ENCODE measurements at regions not wholly inside any gene's neighbourhood (a gene's known extent, or its start where the extent isn't known, plus 50 kb on each side); places are given as distances from the start of the nearest gene placed in this dataset.

DNA sequence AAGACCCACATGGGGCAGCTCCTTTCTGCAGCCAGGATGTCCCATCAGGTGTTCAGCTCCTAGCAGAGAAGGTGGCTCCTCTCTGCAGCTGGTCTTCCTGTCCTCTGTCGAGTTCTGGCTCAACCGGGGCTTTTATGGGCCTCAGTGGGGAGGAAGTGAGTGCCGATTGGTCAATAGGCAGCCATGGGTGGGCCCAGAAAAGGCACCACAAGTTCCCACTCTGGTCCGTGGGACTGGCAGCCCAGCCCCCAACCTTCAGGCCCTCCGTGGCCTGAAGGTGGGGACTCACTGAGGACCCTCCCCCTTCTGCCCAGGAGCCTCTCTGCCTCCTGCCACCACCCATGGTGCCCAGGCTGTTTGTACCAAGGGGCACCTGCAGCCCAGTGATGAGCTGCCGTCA is 161.7 kb upstream of the DUSP10 start:
- DNase-seq (ENCODE audit: low read depth in 4 of 4, low spot score in 3 of 4), result no peak

DNA sequence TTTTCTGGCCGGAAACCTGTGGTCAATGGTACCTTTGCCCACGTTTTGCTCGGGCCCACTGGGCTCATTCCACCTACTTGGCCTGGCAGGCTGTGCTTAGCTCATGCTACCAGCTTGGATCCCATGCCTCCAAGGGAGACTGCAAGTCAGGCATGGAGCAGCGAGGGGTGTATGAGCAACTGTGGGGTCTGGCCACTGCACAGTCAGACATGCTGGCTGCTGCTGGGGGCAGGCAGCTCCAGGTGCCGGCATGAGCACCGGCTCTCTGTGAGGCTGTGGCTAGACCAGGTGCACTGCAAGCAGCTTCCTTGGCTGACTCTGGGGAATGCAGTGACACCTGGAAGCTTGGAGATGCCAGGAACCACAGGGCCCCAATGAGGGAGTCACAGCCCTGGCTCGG is 161.1 kb upstream of the DUSP10 start:
- no peak for DNase-seq (ENCODE audit: low read depth in 4 of 4, low spot score in 3 of 4)

DNA sequence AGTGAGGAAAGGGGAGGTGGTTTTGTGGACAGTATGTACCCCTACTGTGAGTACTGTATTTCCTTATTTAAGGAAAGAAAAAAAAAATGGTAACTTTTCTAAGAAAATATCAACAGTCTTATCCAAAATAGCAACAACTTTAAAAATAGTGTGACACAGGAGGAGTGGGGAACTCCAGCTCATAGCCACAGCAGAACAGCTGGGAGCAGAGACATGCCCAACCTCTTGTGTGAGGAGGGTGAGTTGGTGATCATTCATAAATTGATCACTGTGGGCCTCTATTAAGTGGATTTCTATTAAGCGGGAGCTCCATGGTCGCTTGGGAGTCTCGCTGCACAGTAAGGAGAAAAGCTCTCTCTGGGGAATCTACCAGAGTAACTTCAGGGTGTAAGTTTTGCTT is 158.8 kb upstream of the DUSP10 start:
- DNase-seq (ENCODE audit: low read depth in 4 of 4, low spot score in 3 of 4), result no peak

DNA sequence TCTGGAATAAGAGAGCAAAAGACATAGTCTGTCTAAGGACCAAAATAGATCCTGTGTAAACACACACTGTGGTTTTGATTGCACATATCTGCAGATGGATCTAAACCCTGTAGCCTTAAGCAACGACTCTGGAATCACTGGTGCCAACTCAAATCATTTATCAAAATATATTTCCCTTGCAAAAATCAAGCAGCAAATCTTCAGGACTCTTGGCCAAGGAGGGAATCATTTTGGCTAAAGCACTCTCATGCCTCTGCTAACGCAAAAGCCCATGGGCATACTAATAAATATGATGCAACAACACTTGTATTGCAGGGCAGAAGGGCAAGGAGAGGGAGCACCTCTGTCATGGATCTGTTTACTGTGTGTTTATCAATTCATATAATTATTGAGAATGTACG is 155.4 kb upstream of the DUSP10 start:
- DNase-seq (ENCODE audit: low read depth in 4 of 4, low spot score in 3 of 4), result no peak

DNA sequence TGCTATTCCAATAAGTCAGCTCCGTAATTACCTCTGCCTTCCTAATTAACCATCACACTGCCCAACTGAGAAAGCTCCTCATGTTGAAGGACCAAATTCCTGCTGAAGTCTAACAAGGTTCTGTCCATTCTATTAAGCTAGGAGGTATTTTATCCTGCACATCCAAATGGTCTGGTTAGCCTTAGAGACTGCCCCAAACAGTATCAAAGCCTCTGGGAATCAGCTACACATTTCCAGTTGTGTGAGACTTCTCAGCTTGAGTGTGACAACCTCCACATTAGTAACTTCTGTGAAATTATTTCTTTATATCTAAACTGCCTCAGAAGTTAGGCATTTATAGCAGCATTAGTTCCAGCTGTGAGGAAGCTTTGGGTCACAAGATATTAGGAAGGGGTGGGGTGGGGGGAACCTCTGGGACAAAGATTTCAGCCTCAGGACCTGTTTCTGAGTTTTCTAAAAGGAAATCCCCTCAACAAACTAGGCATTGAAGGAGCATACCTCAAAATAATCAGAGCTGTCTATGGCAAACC is 150.5 kb upstream of the DUSP10 start:
- DNase-seq (ENCODE audit: low read depth in 4 of 4, low spot score in 3 of 4), result no peak

DNA sequence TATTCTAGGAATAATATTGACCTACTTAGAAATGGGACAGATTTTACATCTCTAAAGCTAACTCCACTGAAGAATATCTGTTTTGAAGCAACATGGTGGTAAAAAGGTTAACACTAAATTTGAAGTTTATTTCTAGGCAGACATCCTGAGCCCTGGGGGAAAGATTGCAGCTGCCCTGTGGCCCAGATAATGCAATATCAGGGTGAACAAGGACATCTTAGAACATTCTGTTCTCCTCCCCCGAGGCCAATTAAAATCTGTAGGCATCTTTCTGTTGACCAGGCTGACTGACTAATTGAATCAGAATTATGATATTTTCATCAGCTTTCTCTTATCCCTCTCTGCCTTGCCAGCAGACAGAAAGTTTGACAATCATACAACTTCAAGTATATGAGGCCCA is 149.8 kb upstream of the DUSP10 start:
- DNase-seq (ENCODE audit: low read depth in 4 of 4, low spot score in 3 of 4), result no peak

DNA sequence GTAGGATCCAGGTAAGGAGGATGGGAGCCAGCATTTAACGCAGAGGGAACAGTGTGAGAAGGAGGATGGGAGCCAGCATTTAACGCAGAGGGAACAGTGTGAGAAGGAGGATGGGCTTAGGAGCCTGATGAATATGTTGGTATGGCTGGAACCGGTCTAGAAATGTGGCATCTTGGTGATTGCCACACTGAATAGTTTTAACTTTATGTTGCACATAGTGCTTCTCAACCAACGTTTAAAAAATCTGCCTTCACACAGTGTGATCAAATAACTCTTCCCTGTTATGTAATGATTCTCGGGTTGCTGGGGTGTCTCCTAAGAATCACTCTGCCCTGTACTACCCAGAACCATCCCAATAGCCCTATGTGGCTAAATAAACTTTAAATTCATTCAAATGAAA is 146.9 kb upstream of the DUSP10 start:
- DNase-seq (ENCODE audit: low read depth in 4 of 4, low spot score in 3 of 4), result no peak

DNA sequence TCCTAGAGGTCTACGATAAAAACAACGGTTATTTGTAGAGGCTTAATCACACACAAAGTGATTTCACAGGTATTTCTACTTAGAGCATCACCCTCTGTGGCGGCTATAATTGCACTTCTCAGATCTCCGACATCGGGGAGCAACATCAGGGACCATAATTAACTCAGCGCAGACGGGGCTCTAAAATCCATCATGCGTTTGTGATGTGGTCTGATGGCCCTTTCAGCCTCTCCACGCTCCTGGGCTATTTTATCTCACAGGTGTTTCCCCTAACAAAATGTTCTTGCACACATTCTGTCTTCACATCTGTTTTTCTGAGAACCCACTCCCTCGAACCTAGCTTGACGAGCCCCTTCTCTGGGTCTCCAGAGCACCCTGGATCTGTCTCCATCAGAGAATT is 146.3 kb upstream of the DUSP10 start:
- no peak for DNase-seq (ENCODE audit: low read depth in 4 of 4, low spot score in 3 of 4)

DNA sequence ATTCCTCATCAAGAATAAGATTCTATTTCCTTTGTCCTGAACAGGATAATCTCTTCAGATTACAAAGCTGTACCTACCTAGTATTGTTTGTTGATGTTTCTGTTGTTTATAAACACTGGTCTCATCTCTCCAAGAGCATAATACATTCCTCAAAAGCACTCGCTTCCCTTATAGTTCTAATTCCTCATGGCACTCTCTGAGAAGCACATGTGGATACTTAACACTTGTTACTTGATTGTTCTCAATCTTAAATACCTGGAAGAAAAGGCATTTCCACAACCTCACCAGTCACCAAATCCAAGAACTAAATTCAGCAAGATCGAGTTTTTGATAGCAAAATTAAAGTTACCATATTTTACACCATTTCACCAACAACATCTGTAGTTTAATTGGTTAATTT is 145.9 kb upstream of the DUSP10 start:
- no peak for DNase-seq (ENCODE audit: low read depth in 4 of 4, low spot score in 3 of 4)

DNA sequence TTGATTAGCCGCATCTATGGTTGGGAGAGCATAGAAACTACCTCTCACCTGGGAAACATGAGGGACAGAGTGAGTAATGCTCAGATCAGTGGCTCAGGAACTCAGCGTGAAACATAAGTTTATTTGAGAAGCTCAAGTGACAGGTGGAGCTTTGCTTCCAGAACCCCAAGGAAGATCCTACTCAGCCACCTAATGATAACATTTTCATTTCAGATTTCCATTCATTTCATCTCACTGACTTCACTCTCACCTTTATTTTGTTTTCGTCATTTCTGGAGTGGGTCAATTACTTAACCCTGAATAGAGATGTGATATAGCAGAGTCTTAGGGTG is 145.5 kb upstream of the DUSP10 start:
- no peak for DNase-seq (ENCODE audit: low read depth in 4 of 4, low spot score in 3 of 4)

DNA sequence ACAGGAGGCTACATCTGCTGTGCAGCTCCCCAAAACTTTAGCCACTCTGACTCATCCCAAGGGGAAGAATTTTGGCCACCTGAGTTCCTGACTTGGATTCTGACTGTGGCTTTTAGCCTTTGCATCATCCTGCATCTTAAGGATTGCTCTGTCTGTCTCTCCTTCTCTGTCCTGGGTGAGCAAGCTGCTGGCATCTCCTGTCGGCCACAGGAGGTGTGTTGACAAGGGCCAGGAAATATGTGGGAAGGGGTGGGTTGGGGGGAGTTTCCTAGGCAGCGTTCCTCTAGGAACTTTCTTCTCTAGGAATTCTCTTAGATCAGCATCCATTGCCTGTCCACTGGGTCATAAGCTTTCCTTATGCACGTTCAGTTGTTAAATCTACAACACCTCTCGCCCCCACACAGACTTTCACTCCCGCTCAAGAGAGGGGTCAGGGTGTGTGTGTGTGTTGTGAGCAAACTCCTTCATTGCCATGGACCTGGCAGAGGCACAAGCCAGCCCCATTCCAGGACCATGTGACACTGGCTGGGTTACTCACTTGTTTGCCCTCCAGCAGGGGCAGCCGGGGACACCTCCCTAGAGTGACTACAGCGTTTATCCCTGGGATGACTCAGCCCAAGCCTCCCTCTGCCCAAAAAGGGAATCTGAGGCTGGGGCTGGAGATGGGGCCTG is 145.0 kb upstream of the DUSP10 start:
- DNase-seq (ENCODE audit: low read depth in 4 of 4, low spot score in 3 of 4), result no peak

DNA sequence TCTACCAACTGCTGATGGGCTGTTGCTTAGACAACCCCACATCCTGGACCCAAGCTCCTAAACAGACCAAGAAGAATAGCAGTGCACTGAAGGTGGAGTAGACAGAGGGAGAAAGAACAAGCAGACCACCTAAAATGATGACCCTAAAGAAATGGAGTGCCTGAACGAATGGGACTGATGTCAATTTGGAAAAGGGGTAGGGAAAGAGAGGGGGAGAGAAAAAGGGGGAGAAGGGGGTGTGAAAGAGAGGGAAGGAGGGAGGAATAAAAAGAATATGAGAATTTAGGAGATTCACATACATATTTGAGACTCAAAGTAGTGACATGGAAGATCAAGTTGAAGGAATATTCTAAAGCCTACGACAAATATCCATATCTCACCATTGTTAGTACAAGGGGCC is 144.4 kb upstream of the DUSP10 start:
- no peak for DNase-seq (ENCODE audit: low read depth in 4 of 4, low spot score in 3 of 4)

DNA sequence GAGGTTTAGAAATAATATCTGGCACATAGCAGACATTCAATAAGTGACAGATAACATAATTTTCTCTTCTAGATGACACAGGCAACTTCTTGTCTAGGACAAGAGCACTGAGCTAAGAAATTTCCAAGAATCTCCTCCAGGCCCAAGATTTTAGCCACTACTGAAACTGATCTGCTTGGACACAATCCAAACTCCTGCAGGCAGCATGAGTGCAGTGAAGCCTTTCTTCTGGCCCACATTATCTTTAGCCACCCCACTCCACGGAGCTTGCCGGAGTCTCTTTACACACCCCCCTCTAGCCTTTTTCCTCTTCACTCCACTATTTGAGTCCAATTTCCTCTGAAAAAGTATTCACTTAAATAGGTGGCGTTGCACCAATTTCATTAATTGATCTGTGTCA is 142.9 kb upstream of the DUSP10 start:
- DNase-seq (ENCODE audit: low read depth in 4 of 4, low spot score in 3 of 4), result no peak

DNA sequence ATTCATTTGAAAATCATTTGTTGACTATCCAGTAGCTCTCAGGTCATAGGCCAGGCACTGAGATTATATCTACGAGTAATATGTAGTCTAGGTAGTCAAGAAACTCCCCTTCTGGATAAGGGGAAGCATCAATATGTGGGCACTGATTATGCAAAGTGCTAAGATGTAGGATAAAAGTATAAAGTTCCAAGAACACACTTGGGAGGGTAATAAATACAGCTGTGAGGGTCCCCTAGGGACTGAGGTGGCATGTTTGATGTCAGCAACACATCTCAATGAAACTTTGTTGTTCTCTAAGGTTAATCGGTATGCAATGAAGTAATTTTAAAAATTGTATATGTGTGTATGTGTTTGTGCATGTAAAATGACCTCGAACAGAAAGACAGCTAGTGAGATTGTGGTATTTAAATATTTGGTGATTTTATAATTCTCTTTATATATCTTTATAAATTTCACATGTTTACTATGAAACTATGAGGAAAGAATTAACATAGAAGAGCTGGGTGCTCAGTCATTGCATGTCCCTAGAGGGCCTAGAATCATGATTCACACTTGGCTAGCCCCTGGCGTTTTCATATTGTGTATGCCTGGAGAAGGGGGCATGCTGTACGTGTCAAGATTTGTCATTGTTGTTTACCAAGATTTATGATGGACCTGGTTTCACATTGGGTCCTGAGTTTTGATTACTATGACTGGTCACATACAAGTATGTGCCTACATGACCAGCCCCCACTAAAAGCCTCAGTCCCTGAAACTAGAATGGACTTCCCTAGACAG is 140.1 kb upstream of the DUSP10 start:
- no peak for DNase-seq (ENCODE audit: low read depth in 4 of 4, low spot score in 3 of 4)

DNA sequence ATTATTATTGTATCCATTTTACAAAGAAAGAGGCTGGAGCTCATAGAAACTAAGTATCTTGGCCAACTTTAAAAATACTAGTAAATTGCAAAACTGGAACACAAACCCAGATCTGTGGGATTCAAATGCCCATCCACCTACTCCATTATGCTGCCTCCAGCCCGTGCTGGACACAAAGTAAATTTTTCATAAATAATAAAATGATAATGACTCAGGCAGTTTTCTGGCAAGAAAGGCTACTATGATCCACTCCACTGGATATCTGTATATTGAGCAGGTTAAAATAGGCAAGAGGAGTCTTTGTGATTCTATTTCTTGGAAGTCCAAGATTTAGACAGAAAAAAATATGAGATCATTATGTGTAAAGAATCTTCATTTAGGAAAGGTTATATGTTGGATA is 138.3 kb upstream of the DUSP10 start:
- no peak for DNase-seq (ENCODE audit: low read depth in 4 of 4, low spot score in 3 of 4)

DNA sequence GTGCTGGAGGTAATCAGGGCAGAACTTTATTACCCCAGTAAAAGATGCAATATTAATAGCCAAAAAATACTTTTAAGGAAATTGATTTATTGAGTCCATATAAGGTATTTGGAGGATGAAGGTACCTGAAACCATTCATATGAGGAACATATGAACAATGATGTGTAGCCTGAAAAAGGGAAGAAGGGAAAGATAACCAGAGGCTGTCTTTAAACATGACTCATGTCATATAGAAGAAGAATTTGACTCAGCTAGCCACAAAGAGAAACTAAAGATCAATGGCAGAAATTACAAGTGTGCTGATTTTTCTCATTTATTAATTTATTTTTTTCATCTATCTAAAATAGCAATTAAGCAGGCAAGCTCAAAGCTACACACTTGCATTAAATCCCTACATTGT is 136.2 kb upstream of the DUSP10 start:
- no peak for DNase-seq (ENCODE audit: low read depth in 4 of 4, low spot score in 3 of 4)

DNA sequence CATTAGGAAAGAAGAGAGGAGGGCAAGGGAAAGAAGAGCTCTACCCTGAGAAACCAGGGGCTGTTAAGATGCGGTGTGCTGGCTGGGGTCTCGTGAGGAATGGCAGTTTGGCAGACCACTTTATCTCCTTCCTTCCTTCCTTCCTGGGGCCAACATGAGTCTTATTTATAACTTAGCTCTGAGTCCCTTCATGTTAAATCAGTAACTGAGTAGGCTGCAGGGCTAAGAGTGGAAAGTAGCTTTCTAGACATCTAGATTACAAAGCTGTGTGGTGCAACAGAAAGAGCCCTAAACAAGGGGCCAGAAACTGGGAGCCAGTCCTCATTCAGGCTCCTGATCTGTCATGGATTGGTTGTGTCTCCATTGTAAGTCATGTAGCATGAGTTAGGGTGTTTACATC is 135.4 kb upstream of the DUSP10 start:
- DNase-seq (ENCODE audit: low read depth in 4 of 4, low spot score in 3 of 4), result no peak

DNA sequence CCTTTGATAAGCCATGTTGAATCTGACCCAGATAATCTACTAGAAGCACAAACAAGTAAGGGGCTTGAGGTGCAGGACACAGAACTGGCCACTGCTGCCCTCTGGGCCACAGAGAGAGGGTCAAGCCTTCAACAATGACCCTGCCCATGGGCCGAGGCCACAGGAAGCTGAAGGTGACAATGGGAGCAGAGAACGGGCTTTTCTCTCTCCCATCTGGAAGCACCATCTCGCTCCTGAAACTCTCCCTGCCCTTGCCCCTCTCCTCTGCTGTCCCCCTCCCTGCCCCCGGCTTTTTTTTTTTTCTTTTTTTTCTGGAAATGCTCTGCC is 133.1 kb upstream of the DUSP10 start:
- DNase-seq (ENCODE audit: low read depth in 4 of 4, low spot score in 3 of 4), result no peak

DNA sequence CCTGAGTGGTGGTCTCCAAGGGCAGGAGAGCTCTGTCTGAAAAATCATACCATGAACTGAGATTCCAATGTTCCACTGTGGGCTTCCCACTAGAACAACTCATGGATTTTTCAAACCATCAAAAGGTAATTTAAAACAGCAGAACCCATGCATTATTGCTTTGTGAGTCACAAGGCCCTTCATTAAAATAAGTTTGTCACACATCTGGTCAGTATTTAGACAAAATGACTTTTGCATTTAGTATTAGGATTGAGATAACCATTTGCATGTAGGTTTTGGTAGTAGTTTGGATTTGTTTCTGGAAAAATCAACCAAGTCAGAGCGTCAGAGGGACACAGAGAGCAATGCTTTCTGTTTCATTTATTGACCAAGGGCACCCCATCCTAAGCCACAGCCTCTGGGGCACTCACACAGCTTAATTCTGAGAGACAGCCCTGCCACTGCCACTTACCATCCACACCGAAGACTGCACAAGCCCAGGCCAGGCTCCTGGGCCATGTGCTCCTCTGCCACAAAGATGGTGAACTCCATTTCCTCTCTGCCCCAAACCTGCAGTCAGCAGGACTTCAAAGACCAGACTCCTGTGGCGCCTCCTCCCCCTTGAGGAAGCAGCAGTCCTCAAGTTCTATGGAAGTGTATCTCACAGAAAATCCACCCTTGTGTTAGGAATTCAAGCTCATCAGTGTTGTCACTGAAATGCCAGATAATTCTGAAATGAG is 132.6 kb upstream of the DUSP10 start:
- DNase-seq (ENCODE audit: low read depth in 4 of 4, low spot score in 3 of 4), result no peak

DNA sequence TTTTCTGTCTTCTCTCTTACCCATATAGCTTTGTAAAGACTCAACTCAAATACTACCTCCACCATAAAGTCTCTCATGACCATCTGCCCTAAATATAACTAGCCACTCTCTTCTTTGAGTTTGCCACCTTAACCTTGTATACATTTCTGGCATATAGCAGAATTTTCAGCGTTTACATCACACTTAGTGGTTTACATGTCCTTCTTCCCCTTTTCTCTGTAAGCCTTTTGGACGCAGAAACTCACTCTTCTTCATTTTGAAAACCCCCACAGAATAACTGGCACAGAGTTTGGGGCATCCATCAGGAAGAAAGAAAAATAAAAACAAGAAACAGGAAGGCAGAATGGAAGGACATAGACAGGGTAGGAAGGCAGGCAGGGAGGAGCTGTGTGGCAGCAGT is 131.8 kb upstream of the DUSP10 start:
- no peak for DNase-seq (ENCODE audit: low read depth in 4 of 4, low spot score in 3 of 4)

DNA sequence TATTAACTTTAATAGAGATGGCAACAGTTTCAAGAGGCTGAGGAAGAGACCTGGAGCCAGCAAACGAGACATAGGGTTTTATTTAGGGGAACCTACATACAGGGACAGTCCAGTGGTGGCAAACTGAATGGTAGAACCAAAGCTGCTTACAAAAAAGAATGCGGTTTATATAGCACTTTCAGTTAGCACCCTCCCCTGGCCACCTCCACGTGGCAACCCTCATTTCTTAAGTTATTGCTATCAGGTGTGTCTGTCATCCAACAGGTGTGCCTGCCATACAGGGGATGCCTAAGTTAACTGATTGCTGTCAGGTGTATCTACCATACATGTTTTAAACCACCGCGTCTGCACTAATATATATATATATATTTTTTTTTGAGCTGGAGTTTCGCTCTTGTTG is 129.2 kb upstream of the DUSP10 start:
- DNase-seq (ENCODE audit: low read depth in 4 of 4, low spot score in 3 of 4), result no peak

DNA sequence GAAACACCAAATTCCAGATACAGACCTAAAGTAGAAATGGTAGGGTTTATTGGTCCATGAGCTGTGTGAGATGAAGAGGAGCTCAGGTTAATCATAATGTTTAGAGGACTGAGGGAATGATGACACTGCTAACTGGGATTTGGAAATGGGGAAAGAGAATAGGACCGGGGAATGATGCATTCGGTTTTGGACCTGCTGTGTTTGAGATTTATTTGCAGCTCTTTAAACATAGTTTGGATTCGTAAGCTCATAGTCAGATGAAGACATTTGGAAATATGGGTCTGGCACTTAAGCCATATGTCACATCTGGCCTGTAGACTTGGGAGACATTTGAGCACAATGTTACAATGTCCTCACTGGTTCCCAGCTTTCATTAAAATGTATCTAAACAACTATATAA is 127.9 kb upstream of the DUSP10 start:
- DNase-seq (ENCODE audit: low read depth in 4 of 4, low spot score in 3 of 4), result no peak
